GM12878 (cell line): ENCODE measurements at regions not wholly inside any gene's neighbourhood (a gene's known extent, or its start where the extent isn't known, plus 50 kb on each side); places are given as distances from the start of the nearest gene placed in this dataset.
"Not testable (repeated sequence)": the region's sequence is repeated elsewhere in the genome, so short reads cannot be mapped to it uniquely, and the experiment has no call there.

ENCODE experiments used
- ATAC-seq: fragments of 200-7000 bp; cut with Tn5 transposase; 3 replicates; pipeline ENCODE4 v1.9.1; 2020; ENCODE audit warnings: mild to moderate bottlenecking, moderate library complexity
- BruUV-seq: library from RNA; stranded (reverse); fragments of 400-500 nt; replicated peaks from 2 replicates; lab custom pipeline; 2021; lab: Mats Ljungman, UMichigan
- CTCF ChIA-PET: fragments of 300-600 bp; sonication (Branson Sonifier 250); formaldehyde crosslinking; extraction: SDS; loops from one replicate; lab custom pipeline; 2021; ENCODE audit warnings: inconsistent platforms; lab: Yijun Ruan, JAX
- POLR2A ChIA-PET: fragments of 350-600 bp; formaldehyde crosslinking; extraction: SDS; loops from one replicate; lab custom pipeline; 2021; ENCODE audit warnings: inconsistent platforms; lab: Charles Lee
- RAD21 ChIA-PET: fragments of 300-600 bp; sonication (Branson Sonifier 250); formaldehyde crosslinking; loops from one replicate; lab custom pipeline; 2023; ENCODE audit warnings: antibody characterized with exemption; ENCODE audit not compliant: unreplicated experiment; lab: Charles Lee
- SMC1A ChIA-PET: fragments of 300-600 bp; sonication (Branson Sonifier 250); formaldehyde crosslinking; loops from one replicate; lab custom pipeline; 2023; ENCODE audit not compliant: unreplicated experiment, uncharacterized antibody; lab: Charles Lee
- DNase-seq: peaks from one replicate; pipeline ENCODE4 v3.0.0-alpha.2; 2011; ENCODE audit warnings: low read depth, low spot score
- FAIRE-seq: peaks from 3 replicates; lab custom pipeline; 2011; peaks lifted over from hg19 to GRCh38; lab: Jason Lieb, UNC
- H2AFZ ChIP-seq: 2 replicates; pipeline ENCODE4 v1.6.0; 2011; ENCODE audit warnings: low read depth, low read length, control low read depth; ENCODE audit not compliant: control insufficient read depth
- H3K27ac ChIP-seq: 2 replicates; pipeline ENCODE4 v1.5.1; 2011; ENCODE audit warnings: control low read depth; ENCODE audit not compliant: control insufficient read depth, insufficient read depth
- H3K27me3 ChIP-seq, 2 experiments: replicated peaks in 1 of 2; 2 replicates each; pipeline versions ENCODE4 v1.6.0 to v1.6.1; 2011; ENCODE audit warnings: low read length in 1 of 2; ENCODE audit not compliant: control insufficient read depth in 2 of 2, insufficient read depth in 2 of 2
- H3K36me3 ChIP-seq, 2 experiments: 2 replicates each; pipeline ENCODE4 v1.5.1; 2011; ENCODE audit warnings: low read length in 1 of 2; ENCODE audit not compliant: control insufficient read depth in 2 of 2, insufficient read depth in 2 of 2
- H3K4me1 ChIP-seq: 2 replicates; pipeline ENCODE4 v1.6.1; 2011; ENCODE audit warnings: mild to moderate bottlenecking, low read length, moderate library complexity, mixed read lengths; ENCODE audit not compliant: control insufficient read depth, insufficient read depth
- H3K4me2 ChIP-seq: 2 replicates; pipeline ENCODE4 v1.6.0; 2011; ENCODE audit warnings: control low read depth; ENCODE audit not compliant: control insufficient read depth, insufficient read depth
- H3K4me3 ChIP-seq: fragments of 200-600 bp; sonication (generic); 2 replicates; pipeline ENCODE4 v1.5.1; 2016
- H3K79me2 ChIP-seq: 2 replicates; pipeline ENCODE4 v1.6.0; 2011; ENCODE audit warnings: low read length; ENCODE audit not compliant: control insufficient read depth, insufficient read depth
- H3K9ac ChIP-seq: 2 replicates; pipeline ENCODE4 v1.8.0; 2011; ENCODE audit warnings: low read length, control low read depth, mixed read lengths; ENCODE audit not compliant: control insufficient read depth, insufficient read depth
- H3K9me3 ChIP-seq: replicated peaks from 3 replicates; pipeline ENCODE4 v1.5.1; 2011; ENCODE audit warnings: mild to moderate bottlenecking, low read length; ENCODE audit not compliant: control insufficient read depth, insufficient read depth
- H4K20me1 ChIP-seq: 2 replicates; pipeline ENCODE4 v1.6.0; 2011; ENCODE audit not compliant: control insufficient read depth, insufficient read depth
- IKZF2 ChIP-seq, 2 experiments: fragments of 450-650 bp; IDR thresholded peaks; 2 replicates each; pipeline ENCODE4 v1.6.1; 2017; ENCODE audit warnings: mild to moderate bottlenecking in 2 of 2, moderate library complexity in 2 of 2
- MAX ChIP-seq: IDR thresholded peaks from 2 replicates; pipeline ENCODE4 v1.6.1; 2012; ENCODE audit warnings: low read depth, low read length, improper control_type of control experiment
- MEF2B ChIP-seq: fragments of 450-650 bp; IDR thresholded peaks from 2 replicates; pipeline ENCODE4 v1.6.1; 2018; ENCODE audit warnings: mild to moderate bottlenecking, moderate library complexity; ENCODE audit not compliant: partially characterized antibody, poor library complexity, severe bottlenecking
- RAD51 ChIP-seq: fragments of 450-650 bp; IDR thresholded peaks from 2 replicates; pipeline ENCODE4 v1.6.1; 2016; ENCODE audit warnings: moderate library complexity, mild to moderate bottlenecking, inconsistent platforms
- WGBS: methylation state at CpG from one replicate; pipeline ENCODE4 v1.1.6; 2016; ENCODE audit warnings: low lambda C conversion rate; ENCODE audit not compliant: insufficient replicate concordance, insufficient coverage; ENCODE audit errors: missing lambda C conversion rate; 5-methylcytosine and 5-hydroxymethylcytosine counted together
- in situ Hi-C: fragments of 300-500 bp; cut with MboI; formaldehyde crosslinking; loops from 9 replicates; pipeline ENCODE4 v1.14.3; 2018; ENCODE audit warnings: mixed read lengths
- intact Hi-C: fragments of 100-400 bp; cut with micrococcal nuclease; formaldehyde crosslinking; loops from one replicate; pipeline ENCODE4 v1.14.2; 2022; ENCODE audit not compliant: unreplicated experiment
- TF ChIP-seq, protein P1 (sequence below): fragments of 450-650 bp; IDR thresholded peaks from 2 replicates; pipeline ENCODE4 v1.6.1; 2016; ENCODE audit warnings: mild to moderate bottlenecking

- TF ChIP-seq, protein P1, sequence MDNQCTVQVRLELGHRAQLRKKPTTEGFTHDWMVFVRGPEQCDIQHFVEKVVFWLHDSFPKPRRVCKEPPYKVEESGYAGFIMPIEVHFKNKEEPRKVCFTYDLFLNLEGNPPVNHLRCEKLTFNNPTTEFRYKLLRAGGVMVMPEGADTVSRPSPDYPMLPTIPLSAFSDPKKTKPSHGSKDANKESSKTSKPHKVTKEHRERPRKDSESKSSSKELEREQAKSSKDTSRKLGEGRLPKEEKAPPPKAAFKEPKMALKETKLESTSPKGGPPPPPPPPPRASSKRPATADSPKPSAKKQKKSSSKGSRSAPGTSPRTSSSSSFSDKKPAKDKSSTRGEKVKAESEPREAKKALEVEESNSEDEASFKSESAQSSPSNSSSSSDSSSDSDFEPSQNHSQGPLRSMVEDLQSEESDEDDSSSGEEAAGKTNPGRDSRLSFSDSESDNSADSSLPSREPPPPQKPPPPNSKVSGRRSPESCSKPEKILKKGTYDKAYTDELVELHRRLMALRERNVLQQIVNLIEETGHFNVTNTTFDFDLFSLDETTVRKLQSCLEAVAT: no peak
- TF ChIP-seq RAD51 (no peak), MEF2B (no peak), IKZF2 (IDR thresholded peaks at IDR 0.05) (no peak), MAX (no peak)
These were observed 127.7 kb downstream of the IGLL1 start (continued) for GRCh38 chr22:23452231-23453010.

DNA sequence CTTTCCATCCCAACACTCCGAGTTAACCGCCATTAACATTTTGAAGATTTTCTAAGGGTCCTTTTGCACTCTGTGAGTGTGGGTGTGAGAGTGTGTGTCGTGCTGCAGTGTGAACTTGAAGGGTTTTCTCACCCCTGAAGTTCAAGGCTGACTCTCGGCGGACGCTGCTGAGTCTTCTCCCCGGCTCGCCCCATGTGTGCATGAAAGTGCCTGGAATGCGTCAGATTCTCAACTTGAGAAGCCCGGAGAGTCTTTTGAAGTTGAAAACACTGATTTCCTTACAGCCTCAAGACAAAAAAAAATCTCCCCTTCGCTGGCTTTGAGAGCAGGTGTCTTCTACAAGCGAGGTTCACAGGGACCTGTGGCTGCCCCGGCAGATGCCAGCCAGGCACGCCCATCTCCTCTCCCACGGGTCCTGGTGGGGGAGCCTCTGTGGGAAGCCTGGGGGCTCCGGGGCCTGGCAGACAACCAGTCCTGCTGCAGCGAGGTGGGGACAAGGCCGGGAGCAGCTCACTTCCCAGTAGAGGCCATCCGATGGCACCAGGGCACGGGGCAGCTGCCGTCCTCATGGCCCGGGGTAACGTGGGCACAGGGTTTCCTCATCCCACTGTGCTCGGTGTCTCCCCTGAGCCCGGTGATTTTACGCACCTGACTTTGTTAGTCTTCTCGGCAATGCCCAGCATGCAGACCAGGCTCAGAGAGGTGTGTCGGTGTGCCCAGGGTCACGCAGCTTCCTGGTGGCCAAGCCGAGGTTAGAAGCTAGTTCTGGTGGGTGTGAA lies 128.4 kb downstream of the IGLL1 start:
- H3K9me3 ChIP-seq, H3K4me1 ChIP-seq, FAIRE-seq, H4K20me1 ChIP-seq, H3K4me2 ChIP-seq, H3K9ac ChIP-seq, H3K27ac ChIP-seq, DNase-seq, H3K27me3 ChIP-seq, H2AFZ ChIP-seq, POLR2A ChIA-PET, H3K36me3 ChIP-seq, intact Hi-C loops, ATAC-seq, in situ Hi-C loops, H3K4me3 ChIP-seq, RAD21 ChIA-PET, BruUV-seq, SMC1A ChIA-PET, H3K79me2 ChIP-seq, CTCF ChIA-PET: not testable (repeated sequence)
- WGBS: 38% methylated on average over 27 of the region's 30 CpGs

DNA sequence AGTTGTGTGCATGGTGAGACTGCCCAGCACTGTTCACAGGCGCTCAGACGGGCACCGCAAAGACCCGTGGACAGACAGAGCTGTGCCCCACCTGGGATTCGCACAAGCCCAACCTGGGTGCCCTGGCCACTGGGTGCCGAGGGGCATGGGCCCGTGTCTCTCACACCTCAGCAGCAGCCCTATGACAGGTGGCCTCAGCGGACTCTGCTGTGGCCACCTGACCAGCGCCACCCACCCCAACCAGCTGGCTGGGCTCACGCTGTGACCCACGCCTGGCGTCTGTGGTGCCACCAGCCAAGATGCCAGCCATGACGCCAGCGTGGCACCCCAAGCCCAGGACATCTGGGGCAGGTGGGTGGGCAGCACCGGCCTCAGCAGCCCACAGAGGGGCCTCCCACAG lies 129.3 kb downstream of the IGLL1 start:
- H3K9ac ChIP-seq, H2AFZ ChIP-seq, H3K36me3 ChIP-seq, H3K27ac ChIP-seq, DNase-seq, ATAC-seq, H3K4me2 ChIP-seq, H3K27me3 ChIP-seq, SMC1A ChIA-PET, in situ Hi-C loops, H3K9me3 ChIP-seq, RAD21 ChIA-PET, H3K79me2 ChIP-seq, H3K4me3 ChIP-seq, POLR2A ChIA-PET, FAIRE-seq, H3K4me1 ChIP-seq, H4K20me1 ChIP-seq, BruUV-seq, CTCF ChIA-PET, intact Hi-C loops: not testable (repeated sequence)
- WGBS: 61% methylated on average over 15 of the region's 15 CpGs
